ENCODE measurements at regions not wholly inside any gene's neighbourhood (a gene's known extent, or its start where the extent isn't known, plus 50 kb on each side); places are given as distances from the start of the nearest gene placed in this dataset.
"Not testable (repeated sequence)": the region's sequence is repeated elsewhere in the genome, so short reads cannot be mapped to it uniquely, and the experiment has no call there.

DNA sequence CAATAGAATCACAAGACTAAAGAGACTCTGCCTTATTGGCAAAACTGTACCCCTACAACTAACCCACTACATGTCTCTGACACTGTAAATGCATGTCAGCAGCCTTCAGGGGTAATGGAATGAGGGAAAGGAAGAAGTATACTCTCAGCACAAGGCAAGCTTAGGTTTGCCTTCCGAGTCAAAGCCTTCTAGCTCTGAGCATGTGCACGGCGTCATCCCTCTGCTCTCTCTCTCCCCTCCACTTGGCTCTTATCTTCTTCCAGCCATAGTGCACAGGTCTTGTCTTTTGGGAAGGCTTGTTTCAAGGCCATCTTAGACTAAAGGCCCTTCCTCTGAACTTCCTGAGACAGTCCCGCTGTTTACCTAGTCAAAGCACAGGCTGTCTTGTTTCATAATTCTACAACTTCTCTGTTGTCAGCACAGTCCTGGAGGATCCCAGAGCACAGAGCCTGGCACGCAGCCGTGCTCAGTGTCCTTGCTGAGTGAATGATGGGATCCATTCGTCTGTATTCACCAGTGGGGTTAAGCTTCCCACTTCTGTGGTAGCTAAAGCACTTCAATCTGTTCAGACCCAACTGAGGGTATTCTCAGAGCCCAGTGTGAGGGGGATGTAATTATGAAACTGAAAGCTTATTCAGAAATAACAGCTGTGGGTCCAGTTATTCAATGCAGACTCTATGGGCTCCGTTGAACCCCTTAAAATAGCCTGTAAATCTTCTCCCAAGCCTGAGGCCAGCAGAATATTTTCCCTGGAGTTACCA, 166.5 kb upstream of the PLD5 start:
- TF ChIP-seq, protein P1, sequence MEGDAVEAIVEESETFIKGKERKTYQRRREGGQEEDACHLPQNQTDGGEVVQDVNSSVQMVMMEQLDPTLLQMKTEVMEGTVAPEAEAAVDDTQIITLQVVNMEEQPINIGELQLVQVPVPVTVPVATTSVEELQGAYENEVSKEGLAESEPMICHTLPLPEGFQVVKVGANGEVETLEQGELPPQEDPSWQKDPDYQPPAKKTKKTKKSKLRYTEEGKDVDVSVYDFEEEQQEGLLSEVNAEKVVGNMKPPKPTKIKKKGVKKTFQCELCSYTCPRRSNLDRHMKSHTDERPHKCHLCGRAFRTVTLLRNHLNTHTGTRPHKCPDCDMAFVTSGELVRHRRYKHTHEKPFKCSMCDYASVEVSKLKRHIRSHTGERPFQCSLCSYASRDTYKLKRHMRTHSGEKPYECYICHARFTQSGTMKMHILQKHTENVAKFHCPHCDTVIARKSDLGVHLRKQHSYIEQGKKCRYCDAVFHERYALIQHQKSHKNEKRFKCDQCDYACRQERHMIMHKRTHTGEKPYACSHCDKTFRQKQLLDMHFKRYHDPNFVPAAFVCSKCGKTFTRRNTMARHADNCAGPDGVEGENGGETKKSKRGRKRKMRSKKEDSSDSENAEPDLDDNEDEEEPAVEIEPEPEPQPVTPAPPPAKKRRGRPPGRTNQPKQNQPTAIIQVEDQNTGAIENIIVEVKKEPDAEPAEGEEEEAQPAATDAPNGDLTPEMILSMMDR (conservative IDR thresholded peaks at IDR 0.05): no peak
- no peak overlapping the region for H3K27ac ChIP-seq

DNA sequence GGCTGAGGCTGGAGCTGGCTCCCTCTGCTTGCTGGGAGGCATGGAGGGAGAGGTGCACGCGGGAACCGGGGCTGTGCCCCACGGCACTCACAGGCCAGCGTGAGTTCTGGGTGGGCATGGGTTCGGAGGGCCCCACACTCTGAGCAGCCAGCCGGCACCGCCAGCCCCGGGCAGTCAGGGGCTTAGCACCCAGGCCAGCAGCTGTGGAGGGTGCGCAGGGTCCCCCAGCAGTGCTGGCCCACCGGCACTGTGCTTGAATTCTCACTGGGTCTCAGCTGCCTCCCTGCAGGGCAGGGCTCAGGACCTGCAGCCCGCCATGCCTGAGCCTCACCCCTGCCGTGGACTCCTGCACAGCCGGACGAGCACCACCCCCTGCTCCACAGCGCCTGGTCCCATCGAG, 164.9 kb upstream of the PLD5 start:
- no peak overlapping the region for H3K27ac ChIP-seq
- TF ChIP-seq, protein P1 (conservative IDR thresholded peaks at IDR 0.05): no peak

DNA sequence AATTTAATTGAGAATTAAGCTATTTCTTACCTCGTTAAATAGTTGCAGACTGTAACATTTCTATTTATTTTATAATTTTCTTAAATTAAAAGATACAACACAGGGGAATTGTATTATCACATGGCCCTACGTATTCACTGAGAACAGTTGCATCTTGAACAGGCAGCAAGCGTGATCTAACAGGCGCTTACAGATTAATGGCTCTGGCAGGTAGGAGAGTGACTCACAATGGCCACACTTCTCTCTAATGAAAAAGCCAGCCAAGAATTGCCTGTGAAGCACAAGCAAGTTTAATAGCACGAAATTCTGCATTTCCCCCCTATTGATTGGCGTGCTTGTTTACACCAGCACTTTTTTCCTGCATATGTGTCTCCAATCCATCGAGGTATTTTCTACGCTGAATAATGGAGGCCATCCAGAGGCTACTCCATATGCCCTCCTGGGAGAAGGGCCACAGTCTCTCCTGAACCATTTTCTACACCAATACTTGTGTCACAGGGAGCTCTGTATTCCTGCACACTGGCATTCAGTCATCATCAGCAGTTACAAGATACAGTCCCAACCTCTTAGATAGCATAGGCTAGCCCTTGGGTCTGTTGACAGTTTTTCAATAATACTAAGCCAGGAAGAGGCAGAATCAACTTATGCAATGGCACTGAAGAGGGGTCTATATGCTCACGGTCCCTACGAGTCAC, 150.6 kb upstream of the PLD5 start:
- H3K27ac ChIP-seq: no peak overlapping the region
- TF ChIP-seq, protein P1 (conservative IDR thresholded peaks at IDR 0.05): no peak

DNA sequence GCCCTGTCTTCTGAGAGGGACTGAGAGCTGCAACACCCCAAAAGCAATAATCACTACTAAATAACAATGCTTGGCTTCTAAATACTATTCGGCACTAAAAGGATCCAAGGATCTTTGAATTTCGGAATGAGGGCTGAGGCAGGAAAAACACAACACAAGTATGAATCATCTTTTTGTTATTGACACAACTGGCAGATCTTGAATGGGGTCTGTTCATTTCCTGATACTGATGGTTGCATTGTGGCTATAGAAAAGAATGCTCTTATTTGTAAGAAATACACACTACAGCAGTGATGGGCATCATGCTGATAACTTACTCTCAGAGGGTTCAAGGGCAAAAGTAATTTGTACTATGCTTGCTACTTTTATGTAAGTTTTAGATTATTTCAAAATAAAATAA, 149.2 kb upstream of the PLD5 start:
- TF ChIP-seq, protein P1 (conservative IDR thresholded peaks at IDR 0.05): no peak
- H3K27ac ChIP-seq: no peak overlapping the region

DNA sequence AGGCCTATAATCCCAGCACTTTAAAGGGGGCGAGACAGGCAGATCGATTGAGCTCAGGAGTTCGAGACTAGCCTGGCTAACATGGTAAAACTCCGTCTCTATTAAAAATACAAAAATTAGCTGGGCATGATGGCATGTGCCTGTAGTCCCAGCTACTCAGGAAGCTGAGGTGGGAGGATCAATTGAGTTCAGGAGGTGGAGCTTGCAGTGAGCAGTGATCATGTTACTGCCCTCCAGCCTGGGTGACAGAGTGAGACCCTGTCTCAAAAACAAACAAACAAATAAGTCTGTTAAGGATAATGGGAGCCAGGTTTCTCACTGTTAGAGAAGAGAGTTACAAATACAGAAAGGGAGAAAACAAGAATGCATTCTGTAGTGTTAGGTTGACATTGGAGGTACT, 148.7 kb upstream of the PLD5 start:
- H3K27ac ChIP-seq: not testable (repeated sequence)

DNA sequence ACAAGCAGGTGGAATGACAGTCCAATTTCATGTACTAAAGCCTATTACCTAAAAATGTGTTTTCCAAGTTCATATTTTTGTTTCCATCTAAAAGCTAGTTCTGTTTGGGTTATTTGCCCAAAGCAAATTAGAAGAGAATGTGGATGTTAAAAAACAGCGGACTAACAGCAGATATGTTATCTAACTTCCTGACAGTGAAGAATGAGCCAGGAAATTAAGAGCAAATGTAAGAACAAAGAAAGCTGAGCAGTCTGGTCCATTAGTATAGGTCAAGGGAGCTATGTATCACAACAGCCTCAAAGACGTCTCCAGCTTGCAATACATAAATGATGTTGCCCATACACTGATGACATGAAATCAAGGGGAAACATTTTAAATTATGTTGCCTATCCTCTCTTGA, 145.5 kb upstream of the PLD5 start:
- TF ChIP-seq, protein P1 (conservative IDR thresholded peaks at IDR 0.05): no peak
- H3K27ac ChIP-seq: peak overlapping the region; percentile 82

DNA sequence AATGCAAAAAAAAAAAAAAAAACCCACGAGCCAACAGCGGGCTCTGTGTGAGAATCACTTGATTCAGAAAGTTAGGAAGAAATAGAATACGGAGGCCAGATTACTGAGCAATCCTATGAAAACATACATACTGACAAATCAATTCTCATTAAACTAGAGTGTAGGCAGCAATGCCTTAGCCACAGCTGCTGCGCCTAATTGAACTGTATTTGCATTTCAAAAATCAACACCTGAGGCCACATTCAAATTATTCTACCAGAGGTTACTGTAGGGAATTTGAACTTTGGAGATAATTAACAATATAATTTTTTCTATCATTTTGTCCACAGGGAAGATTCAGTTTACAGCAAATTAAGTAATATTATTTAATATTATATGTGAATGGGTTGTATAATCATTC, 138.4 kb upstream of the PLD5 start:
- no peak overlapping the region for H3K27ac ChIP-seq
- TF ChIP-seq, protein P1 (conservative IDR thresholded peaks at IDR 0.05): no peak

DNA sequence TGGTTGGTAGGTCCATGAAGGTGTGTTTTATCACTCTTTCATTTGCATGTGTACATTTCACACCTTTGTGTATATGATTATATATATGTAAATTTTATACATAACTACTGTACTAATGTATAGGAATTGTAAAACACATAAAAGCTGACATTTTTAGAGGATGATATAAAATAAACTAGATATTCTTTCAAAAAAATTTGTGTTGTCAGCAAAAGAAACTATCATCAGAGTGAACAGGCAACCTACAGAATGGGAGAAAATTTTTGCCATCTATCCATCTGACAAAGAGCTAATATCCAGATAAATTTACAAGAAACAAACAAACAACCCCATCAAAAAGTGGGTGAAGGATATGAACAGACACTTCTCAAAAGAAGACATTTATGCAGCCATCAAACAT, 129.3 kb upstream of the PLD5 start:
- not testable (repeated sequence) for H3K27ac ChIP-seq

All from VCaP (cell line).